ENCODE measurements at regions not wholly inside any gene's neighbourhood (a gene's known extent, or its start where the extent isn't known, plus 50 kb on each side); places are given as distances from the start of the nearest gene placed in this dataset.
"Not testable (repeated sequence)": the region's sequence is repeated elsewhere in the genome, so short reads cannot be mapped to it uniquely, and the experiment has no call there.

GRCh38 chr20:55685841-55686240 lies 319.5 kb downstream of the CBLN4 start:
- FAIRE-seq: no peak
- no peak for DNase-seq (ENCODE audit: low spot score)

DNA sequence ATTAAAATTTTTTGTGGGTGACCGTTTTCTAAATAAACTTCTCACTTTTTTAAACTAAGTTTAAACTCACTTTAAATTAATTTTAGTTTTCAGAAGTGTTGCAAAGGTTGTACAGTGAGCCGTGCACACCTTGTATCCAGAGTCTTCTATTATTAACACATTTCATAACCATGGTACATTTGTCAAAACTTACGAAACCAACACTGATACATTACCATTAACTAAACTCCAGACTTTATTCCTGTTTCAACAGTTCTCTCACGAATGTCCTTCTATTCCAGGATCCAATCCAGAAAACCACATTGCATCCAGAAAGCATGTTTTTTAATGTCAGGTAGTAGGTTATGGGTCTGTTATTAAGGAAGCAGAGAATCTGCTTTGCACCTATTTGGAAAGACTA lies 319.9 kb downstream of the CBLN4 start:
- FAIRE-seq (no peak), DNase-seq (ENCODE audit: low spot score) (no peak)

DNA sequence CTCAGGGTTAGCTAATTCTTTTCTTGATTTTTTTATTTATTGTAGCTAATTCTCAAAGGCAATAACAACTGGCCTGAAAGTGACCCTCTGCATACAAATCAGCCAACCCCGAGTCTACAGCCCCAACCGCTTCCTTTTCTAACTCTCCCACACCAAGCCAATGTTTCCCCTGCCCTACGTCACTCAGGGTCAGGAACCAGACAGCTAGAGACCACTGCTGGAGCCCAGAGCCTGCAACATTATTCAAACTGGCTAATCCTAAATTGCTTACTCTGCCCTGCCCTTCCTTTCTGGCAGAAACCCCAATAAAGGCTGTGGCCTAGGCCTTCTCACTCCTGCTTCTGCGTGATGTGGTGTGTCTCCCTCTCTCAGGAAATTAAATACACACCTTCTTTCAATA lies 320.7 kb downstream of the CBLN4 start:
- DNase-seq (ENCODE audit: low spot score): no peak
- no peak for FAIRE-seq

DNA sequence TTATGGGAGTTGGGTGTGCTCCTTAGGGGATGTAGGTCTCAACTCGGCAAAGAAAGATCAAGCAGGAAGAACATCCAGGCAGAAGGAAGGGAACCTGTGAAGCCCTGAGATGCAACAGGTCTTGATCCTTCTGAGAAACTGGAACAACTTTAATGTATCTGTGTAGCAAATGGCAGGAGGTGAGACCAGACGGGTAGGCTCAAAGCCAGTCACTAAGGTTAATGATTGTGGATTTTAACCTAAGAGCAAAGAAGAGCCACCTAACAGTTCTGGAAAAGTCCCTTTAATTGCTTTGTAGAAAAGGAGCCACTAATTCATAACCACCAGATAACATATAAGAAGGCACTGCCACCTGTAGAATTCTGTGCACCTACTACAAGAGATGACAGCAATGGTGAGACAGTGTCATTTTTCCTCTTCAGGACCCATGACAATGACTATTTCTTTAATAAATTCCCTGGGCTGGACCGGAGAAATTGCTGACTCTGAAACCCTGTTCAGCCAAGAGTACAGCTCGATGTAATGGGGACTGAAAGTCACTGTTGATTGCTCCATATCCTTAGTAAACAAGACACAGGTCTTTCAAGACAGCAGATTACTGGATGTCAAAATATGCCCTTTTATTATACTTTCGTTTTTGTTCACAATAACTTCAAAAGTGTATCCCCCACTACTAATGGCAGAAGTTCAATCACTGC lies 326.2 kb downstream of the CBLN4 start:
- no peak for FAIRE-seq
- no peak for DNase-seq (ENCODE audit: low spot score)

DNA sequence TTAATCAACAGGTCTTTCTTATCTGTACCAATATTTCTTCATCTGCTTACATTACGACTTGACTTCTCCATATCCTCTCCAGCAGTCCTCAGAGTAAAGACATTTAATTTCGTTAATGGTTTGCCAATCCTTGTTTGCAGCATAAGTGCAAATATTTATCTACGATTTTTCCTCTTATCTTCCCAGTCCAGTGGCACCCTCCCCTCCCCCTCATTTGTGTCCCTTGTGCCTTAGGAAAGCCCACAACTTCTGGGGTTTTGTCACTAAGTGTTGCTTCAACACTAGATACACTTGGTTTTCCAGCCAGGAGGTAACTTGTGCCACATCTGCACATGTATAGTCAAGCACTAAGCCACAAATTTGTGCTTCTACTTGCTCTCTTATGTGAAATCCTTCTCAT lies 327.2 kb downstream of the CBLN4 start:
- DNase-seq (ENCODE audit: low spot score): no peak
- FAIRE-seq: no peak

DNA sequence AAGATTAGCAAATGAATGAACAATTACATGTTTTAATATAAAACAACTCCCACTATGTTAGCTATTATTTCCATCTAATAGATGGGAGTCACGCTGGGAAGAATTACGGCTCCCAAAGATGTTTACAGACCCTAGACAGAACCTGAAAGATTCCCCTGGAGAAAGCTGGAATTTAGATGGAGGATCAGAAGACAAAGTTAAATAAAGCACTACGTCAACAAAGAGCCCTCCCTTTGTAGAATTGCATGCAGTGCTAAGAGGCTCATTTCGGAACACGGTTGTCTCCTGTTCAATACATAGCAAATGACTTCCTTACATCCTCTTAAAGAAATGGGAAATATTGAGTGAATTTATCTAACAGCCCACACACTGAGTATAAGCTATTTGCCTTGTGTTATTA lies 328.3 kb downstream of the CBLN4 start:
- FAIRE-seq (no peak), DNase-seq (ENCODE audit: low spot score) (no peak)

DNA sequence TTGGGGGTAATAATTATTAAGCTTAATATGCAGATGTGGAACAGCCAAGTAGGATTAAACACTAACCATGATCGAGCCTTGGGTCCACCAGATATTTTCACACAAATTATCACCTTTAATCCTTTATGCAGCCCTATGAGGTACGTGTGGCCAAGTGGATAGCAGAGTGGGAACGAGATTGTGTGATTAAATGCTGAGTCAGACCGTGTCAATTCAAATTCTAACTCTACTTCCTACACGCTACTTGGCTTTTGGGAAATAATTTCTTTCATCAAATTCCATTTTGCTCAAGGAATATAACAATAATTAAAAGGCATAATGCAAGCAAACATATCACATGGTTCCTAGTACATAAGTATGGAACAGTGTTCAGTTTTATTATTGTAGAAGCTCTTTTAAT lies 329.2 kb downstream of the CBLN4 start:
- no peak for FAIRE-seq
- DNase-seq (ENCODE audit: low spot score): no peak

DNA sequence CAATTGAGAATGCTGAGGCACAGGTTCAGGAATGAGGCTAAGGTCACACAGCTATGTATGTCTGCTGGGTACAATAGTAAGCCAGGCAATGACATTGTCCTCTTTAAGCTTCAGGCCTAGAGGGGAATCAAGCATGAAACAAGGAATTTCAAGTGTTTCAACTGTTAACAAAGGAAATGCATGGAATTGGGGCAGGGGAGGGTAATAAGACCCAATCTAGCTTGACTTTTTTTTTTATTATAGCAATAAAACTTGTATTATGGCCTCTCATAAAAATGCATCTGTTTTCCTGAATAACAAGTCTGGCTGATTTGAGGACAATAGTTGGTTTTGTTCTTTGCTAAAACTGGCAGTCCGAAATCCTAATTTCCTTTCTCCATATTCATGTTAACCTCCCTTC lies 336.7 kb downstream of the CBLN4 start:
- FAIRE-seq (no peak), DNase-seq (ENCODE audit: low spot score) (no peak)

- DNase-seq (ENCODE audit: low spot score) (no peak), FAIRE-seq (no peak)
These were observed 337.4 kb downstream of the CBLN4 start for GRCh38 chr20:55667955-55668354.

DNA sequence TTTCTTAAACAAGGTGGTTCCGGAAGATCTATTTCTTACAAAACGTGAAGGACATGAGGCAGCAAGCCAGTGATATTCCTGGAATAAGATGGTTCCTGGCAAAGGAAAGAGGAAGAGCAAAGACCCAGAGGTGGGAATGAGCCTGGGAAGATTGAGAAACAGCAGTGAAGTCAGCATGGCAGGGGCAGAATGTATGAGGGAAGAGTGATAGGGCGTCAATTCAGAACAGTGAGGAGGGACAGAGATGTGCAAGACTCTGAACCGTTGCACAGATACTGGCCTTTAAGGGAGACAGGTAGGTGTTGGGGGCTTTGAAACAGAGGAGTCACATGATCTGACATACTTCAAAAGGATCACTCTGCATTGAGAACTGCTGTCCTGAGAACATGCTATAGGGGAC lies 338.3 kb downstream of the CBLN4 start:
- FAIRE-seq: no peak
- DNase-seq (ENCODE audit: low spot score): no peak

GRCh38 chr20:55656231-55656775 lies 349.0 kb downstream of the CBLN4 start:
- no peak for DNase-seq (ENCODE audit: low spot score)
- no peak for FAIRE-seq

DNA sequence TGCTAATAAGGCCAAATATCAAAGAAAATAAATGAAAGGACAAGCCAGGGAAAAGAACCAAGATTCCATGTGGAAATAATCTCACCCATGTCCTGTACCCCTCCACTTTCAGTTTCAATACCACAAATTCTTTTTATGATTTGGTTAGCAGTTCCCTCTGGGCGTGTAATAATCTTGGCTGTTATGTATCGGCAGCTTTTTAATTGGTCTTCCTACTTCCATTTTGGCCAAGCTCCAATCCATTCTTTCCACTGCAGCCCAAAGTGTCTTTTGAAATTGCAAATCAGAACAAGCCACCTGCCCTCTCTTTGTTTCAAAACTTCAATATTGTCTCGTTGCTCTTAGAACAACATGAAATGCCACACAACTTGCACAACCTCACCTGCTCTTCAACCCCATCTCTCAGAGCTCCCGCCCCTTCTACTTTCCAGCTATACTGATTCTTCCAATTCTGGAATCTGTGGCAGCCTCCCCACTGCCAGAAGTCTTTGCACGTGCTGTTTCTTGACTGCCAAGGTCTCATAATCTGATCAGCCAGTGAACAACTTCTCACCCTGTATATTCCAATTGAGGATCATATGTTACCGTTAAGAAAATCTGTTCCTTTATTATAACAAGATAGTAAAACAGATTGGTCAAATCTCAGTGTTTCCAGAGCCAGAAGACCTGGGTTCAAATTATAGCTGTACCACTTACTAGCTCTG lies 354.5 kb downstream of the CBLN4 start:
- no peak for DNase-seq (ENCODE audit: low spot score)
- FAIRE-seq: no peak

GRCh38 chr20:55649254-55649653 lies 356.1 kb downstream of the CBLN4 start:
- FAIRE-seq: no peak
- no peak for DNase-seq (ENCODE audit: low spot score)

GRCh38 chr20:55646851-55647250 lies 358.5 kb downstream of the CBLN4 start:
- no peak for FAIRE-seq
- no peak for DNase-seq (ENCODE audit: low spot score)

GRCh38 chr20:55641497-55641896 lies 363.8 kb downstream of the CBLN4 start:
- no peak for DNase-seq (ENCODE audit: low spot score)
- no peak for FAIRE-seq

DNA sequence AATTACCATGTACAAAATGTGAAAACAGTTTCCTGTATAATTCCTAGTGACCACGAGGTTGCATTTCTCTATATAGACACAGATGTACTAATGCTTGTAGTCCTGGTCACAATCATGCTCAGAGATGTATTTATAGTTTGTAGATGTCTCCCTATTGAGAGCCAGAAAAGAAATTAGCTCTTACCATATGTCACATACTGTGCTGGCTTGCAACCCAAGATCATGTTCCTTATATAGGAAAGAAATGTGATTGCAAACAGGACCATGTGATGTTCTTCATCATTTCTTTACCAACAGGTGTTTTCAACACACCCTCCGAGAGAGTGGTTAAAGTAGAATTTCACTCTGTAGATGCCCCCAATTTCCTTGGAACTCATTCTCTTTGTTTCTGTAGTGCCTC lies 369.4 kb downstream of the CBLN4 start:
- no peak for FAIRE-seq
- DNase-seq (ENCODE audit: low spot score): no peak

DNA sequence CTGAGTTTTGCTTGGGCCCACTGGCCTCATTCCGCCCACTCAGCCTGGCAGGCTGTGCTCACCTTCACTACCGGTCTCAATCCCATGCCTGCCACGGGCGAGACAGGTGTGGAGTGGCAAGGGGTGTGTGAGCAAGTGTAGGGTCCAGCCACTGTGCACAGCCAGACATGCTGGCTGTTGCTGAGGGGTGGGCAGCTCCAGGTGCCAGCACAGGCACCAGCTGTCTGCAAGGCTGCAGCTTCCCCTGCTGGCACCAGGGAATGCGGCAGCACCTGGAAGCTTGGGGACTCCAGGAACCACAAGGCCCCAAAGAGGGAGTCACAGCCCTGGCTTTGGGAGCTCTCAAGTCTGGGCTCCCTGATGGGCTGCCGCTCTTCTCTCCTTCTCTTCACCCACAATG lies 372.7 kb downstream of the CBLN4 start:
- FAIRE-seq (no peak), DNase-seq (ENCODE audit: low spot score) (no peak)

DNA sequence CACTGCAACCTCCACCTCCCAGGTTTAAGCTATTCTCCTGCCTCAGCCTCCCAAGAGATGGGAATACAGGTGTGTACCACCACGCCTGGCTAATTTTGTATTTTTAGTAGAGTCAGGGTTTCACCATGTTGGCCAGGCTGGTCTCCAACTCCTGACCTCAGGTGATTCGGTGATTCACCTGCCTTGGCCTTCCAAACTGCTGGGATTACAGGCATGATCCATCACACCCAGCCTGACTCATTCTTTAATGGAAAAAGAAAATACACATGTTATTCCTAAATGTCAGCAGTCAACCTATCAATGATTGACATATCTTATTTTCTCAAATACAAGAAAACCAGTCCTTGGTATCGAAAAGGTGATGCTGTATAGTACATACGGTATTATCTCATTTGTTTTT lies 376.2 kb downstream of the CBLN4 start:
- FAIRE-seq: not testable (repeated sequence)

DNA sequence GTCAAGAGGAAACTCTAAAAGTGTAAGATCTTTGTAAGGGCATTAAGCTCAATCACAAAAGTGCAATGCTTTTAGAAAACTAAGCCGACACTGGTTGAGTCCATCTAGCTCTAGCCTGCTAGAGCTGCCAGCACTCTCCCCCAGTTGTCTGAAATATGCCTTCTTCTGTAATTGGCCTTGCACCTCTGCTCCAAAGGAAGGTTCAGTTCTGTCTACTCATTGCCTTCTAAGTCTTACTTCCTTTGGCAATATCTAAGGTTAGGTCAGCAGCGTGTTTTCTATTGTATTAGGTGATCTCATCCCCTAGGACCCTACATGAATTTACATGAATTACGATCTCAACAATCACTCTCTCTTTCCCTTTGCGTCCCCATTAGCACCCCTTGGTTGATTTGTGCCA lies 378.6 kb downstream of the CBLN4 start:
- DNase-seq (ENCODE audit: low spot score) (no peak), FAIRE-seq (no peak)

More for the DNA sequence above, 376.2 kb downstream of the CBLN4 start:
- not testable (repeated sequence) for DNase-seq (ENCODE audit: low spot score)

GRCh38 chr20:55616367-55616766 lies 389.0 kb downstream of the CBLN4 start:
- DNase-seq (ENCODE audit: low spot score) (no peak), FAIRE-seq (no peak)

DNA sequence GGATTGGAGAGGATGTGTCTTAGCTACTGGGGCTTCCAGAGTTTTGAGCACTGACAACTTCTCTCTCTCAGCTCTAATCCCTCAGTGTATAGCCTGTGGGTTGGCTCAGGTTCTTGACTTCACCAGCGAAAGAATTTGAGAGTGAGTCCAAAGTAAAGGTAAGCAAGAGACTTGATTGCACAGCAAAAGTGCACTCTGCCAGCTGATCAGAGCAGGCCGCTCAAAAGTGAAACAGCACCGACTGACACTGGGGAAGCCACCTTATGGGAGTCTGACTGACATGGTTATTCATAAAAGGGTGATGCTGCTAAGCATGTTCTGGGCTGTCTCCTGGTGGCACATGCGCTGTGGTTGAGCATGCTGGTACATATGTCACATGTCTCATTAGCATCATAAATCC lies 389.5 kb downstream of the CBLN4 start:
- FAIRE-seq (no peak), DNase-seq (ENCODE audit: low spot score) (no peak)

GRCh38 chr20:55614220-55614757 lies 391.0 kb downstream of the CBLN4 start:
- DNase-seq (ENCODE audit: low spot score): no peak
- no peak for FAIRE-seq

GRCh38 chr20:55610756-55611155 lies 394.6 kb downstream of the CBLN4 start:
- no peak for DNase-seq (ENCODE audit: low spot score)
- FAIRE-seq: no peak

All from RCC 7860 (cell line).